OCI-LY1 (cell line): ENCODE measurements at regions not wholly inside any gene's neighbourhood (a gene's known extent, or its start where the extent isn't known, plus 50 kb on each side); places are given as distances from the start of the nearest gene placed in this dataset.

ENCODE experiments used
- CTCF ChIP-seq: fragments of 200-600 bp; sonication (generic), shearing (Covaris generic); IDR thresholded peaks from 2 replicates; pipeline ENCODE4 v1.5.1; 2017; ENCODE audit warnings: mild to moderate bottlenecking, antibody characterized with exemption, low read length, moderate library complexity, mixed read lengths
- EZH2 ChIP-seq: fragments of 200-600 bp; sonication (generic), shearing (Covaris generic); IDR thresholded peaks from 2 replicates; pipeline ENCODE4 v1.8.0; 2017; ENCODE audit warnings: borderline replicate concordance, mixed run types, mild to moderate bottlenecking, antibody characterized with exemption, low read length, moderate library complexity, mixed read lengths

GRCh38 chr1:59070610-59071009 lies 226.3 kb upstream of the FGGY start:
- TF ChIP-seq CTCF, result no peak
- no peak for TF ChIP-seq EZH2
